ENCODE measurements at regions not wholly inside any gene's neighbourhood (a gene's known extent, or its start where the extent isn't known, plus 50 kb on each side); places are given as distances from the start of the nearest gene placed in this dataset.

GRCh38 chr15:98363955-98364354 is 284.4 kb upstream of the IGF1R start:
- H3K36me3 Mint-ChIP-seq = no peaks in the 10 kb centered on the region
- no peaks in the 10 kb centered on the region for H3K27me3 Mint-ChIP-seq
- no peaks in the 10 kb centered on the region for H3K4me1 Mint-ChIP-seq
- no peak overlapping the region for H3K4me3 Mint-ChIP-seq
- no peak overlapping the region for H3K27ac Mint-ChIP-seq
- peak; percentile 39 for ATAC-seq
- H3K9me3 Mint-ChIP-seq = no peaks in the 10 kb centered on the region

- Mint-ChIP-seq H3K27ac (no peak overlapping the region), H3K9me3 (no peaks in the 10 kb centered on the region), H3K27me3 (no peaks in the 10 kb centered on the region), H3K4me1 (no peaks in the 10 kb centered on the region), H3K36me3 (no peaks in the 10 kb centered on the region), H3K4me3 (no peak overlapping the region)
- ATAC-seq = no peak
Measured at GRCh38 chr15:98369081-98369716, 279.1 kb upstream of the IGF1R start.

- no peaks in the 10 kb centered on the region for H3K4me1 Mint-ChIP-seq
- peaks cover 24% of the 10 kb centered on the region for H3K9me3 Mint-ChIP-seq
Measured at GRCh38 chr15:98375513-98376340, 272.6 kb upstream of the IGF1R start.

DNA sequence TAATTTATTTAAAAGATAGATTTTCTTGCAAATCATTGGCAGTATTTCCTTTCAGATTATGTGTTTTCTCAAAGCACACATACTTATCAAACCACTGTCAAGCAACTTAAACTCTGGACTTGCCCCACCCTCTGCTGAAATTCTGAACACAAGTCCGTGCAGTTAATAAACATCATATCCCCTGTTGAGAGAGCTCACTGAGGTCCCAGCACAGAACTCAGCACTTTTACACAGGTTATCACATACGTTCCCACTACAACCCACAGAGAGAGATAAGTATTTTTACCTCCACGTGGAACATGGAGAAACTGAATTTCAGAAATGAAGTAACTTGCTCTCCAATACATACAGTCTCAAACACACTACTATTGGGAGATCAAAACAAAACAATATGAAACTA is 267.6 kb upstream of the IGF1R start:
- no peaks in the 10 kb centered on the region for H3K4me1 Mint-ChIP-seq
- ATAC-seq = no peak
- H3K9me3 Mint-ChIP-seq = peaks cover 35% of the 10 kb centered on the region
- no peak overlapping the region for H3K27ac Mint-ChIP-seq
- H3K36me3 Mint-ChIP-seq = no peaks in the 10 kb centered on the region
- H3K4me3 Mint-ChIP-seq = no peak overlapping the region
- no peaks in the 10 kb centered on the region for H3K27me3 Mint-ChIP-seq

More at GRCh38 chr15:98375513-98376340, 272.6 kb upstream of the IGF1R start:
- Mint-ChIP-seq H3K36me3 (no peaks in the 10 kb centered on the region), H3K4me3 (no peak overlapping the region), H3K27me3 (no peaks in the 10 kb centered on the region), H3K27ac (no peak overlapping the region)
- no peak for ATAC-seq

GRCh38 chr15:98381446-98381845 is 266.9 kb upstream of the IGF1R start:
- H3K4me3 Mint-ChIP-seq = no peak overlapping the region
- H3K27ac Mint-ChIP-seq = no peak overlapping the region
- H3K27me3 Mint-ChIP-seq = no peaks in the 10 kb centered on the region
- no peaks in the 10 kb centered on the region for H3K36me3 Mint-ChIP-seq
- no peak for ATAC-seq
- no peaks in the 10 kb centered on the region for H3K4me1 Mint-ChIP-seq
- peaks cover 35% of the 10 kb centered on the region for H3K9me3 Mint-ChIP-seq

DNA sequence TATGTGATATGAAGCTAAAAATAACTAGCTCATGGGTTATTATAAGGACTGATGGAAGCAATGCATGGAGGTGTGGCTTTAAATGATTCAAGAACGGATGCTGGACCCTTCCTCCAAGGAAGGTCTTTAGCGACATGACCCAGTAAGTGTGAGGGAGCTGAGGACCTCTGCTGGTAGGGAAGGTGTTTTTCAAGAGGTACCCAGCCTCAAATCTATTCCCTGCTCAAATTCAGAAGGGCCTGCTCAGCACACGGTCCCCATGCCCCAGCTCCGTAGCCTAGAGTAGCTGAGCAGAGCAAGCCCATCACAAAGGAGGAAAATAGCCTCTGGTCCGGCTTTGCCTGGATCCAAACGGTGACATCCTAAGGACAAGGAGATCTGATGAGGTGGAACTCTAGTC is 266.2 kb upstream of the IGF1R start:
- H3K27me3 Mint-ChIP-seq = no peaks in the 10 kb centered on the region
- peaks cover 35% of the 10 kb centered on the region for H3K9me3 Mint-ChIP-seq
- H3K27ac Mint-ChIP-seq = no peak overlapping the region
- no peaks in the 10 kb centered on the region for H3K36me3 Mint-ChIP-seq
- H3K4me1 Mint-ChIP-seq = no peaks in the 10 kb centered on the region
- H3K4me3 Mint-ChIP-seq = no peak overlapping the region
- no peak for ATAC-seq

DNA sequence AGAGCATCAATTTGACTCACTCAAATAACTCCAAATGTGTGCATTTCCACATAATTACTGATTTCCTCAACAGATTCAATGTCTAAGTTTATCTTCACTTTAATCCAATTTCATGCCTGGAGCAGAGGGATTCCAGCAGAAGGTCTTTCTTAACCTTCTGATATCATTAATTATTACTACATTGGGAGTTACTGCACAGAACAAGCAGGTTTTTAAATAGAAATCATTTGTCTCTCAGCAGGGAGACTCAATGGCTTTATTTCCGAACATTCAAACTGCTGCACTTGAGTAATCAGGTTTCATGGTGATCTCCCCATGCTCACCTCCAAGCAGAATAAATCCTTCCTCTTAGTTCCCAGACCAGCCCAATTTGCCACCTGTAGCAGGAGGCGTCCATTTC is 264.8 kb upstream of the IGF1R start:
- no peak overlapping the region for H3K27ac Mint-ChIP-seq
- peaks cover 27% of the 10 kb centered on the region for H3K9me3 Mint-ChIP-seq
- no peaks in the 10 kb centered on the region for H3K4me1 Mint-ChIP-seq
- no peak for ATAC-seq
- H3K27me3 Mint-ChIP-seq = no peaks in the 10 kb centered on the region
- H3K4me3 Mint-ChIP-seq = no peak overlapping the region
- H3K36me3 Mint-ChIP-seq = no peaks in the 10 kb centered on the region

GRCh38 chr15:98384328-98385029 is 263.9 kb upstream of the IGF1R start:
- no peaks in the 10 kb centered on the region for H3K4me1 Mint-ChIP-seq
- H3K9me3 Mint-ChIP-seq = peaks cover 18% of the 10 kb centered on the region
- no peak for ATAC-seq
- H3K4me3 Mint-ChIP-seq = no peak overlapping the region
- no peak overlapping the region for H3K27ac Mint-ChIP-seq
- H3K27me3 Mint-ChIP-seq = no peaks in the 10 kb centered on the region
- no peaks in the 10 kb centered on the region for H3K36me3 Mint-ChIP-seq

DNA sequence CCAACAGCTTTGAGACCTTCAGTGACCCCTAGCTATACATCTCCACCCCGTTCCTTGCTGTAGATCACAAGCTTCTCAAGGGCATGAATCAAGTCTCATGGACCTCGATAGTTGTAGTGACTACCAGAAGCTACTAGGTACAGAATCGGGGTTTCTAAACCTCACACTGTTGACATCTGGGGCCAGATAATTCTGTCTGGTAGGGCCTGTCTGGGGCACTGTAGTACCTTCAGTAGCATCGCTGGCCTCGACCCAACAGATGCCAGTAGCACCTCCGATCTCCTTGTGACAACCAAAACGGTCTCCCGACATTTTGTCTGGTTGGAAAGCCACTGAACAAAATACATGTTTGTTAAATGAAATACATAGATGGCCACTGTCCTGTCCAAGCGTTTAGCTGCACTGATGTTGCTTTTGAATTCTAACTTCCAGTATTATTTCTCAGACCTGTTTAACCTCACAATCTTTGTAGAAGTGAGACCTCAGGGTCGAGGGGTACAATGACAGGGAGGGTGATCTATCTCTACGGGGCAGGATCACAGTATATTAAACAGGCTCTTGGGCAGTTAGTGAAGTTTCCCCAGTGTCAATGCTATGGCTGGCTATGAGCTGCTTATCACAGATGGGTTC is 262.5 kb upstream of the IGF1R start:
- no peak overlapping the region for H3K4me3 Mint-ChIP-seq
- no peak overlapping the region for H3K27ac Mint-ChIP-seq
- H3K9me3 Mint-ChIP-seq = peaks cover 10% of the 10 kb centered on the region
- no peak for ATAC-seq
- H3K4me1 Mint-ChIP-seq = no peaks in the 10 kb centered on the region
- no peaks in the 10 kb centered on the region for H3K27me3 Mint-ChIP-seq
- H3K36me3 Mint-ChIP-seq = no peaks in the 10 kb centered on the region

GRCh38 chr15:98386561-98386960 is 261.8 kb upstream of the IGF1R start:
- no peak overlapping the region for H3K27ac Mint-ChIP-seq
- no peaks in the 10 kb centered on the region for H3K27me3 Mint-ChIP-seq
- peaks cover 5% of the 10 kb centered on the region for H3K9me3 Mint-ChIP-seq
- H3K4me1 Mint-ChIP-seq = no peaks in the 10 kb centered on the region
- no peak overlapping the region for H3K4me3 Mint-ChIP-seq
- no peaks in the 10 kb centered on the region for H3K36me3 Mint-ChIP-seq
- ATAC-seq = no peak

- no peaks in the 10 kb centered on the region for H3K4me1 Mint-ChIP-seq
- no peak for ATAC-seq
- no peaks in the 10 kb centered on the region for H3K36me3 Mint-ChIP-seq
- no peaks in the 10 kb centered on the region for H3K27me3 Mint-ChIP-seq
- H3K9me3 Mint-ChIP-seq = peaks cover 3% of the 10 kb centered on the region
- H3K27ac Mint-ChIP-seq = no peak overlapping the region
- H3K4me3 Mint-ChIP-seq = no peak overlapping the region
Measured at GRCh38 chr15:98387866-98388265, 260.5 kb upstream of the IGF1R start.

DNA sequence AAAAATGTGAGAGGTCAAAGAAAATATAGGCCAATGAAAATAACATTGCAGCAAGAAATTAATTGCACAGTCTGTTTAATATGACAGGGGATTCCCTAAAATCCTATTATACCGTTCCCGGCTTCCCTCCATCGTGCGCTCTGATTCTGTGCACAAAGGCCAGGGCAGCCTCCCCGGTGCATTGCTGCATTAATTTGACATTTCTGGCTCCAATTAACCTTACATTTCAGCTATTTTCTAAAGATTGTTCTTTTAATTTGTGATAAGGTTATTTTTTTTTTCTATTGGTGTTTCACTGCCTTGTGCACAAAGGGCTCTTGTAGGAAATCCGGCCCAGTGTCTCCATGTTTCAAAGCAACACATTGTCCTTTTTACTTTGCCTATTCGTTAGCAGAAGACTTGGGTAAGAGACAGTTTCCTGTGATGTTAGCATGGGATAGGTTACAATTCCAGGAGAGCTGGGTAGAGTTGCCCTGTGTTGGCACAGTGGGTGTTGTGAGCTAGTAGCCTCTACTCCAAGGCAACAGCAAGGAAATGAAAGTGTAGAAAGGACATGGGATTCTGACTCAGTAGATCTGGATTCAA is 257.3 kb upstream of the IGF1R start:
- Mint-ChIP-seq H3K36me3 (no peaks in the 10 kb centered on the region), H3K9me3 (no peaks in the 10 kb centered on the region), H3K4me3 (no peak overlapping the region), H3K27ac (no peak overlapping the region), H3K4me1 (no peaks in the 10 kb centered on the region), H3K27me3 (no peaks in the 10 kb centered on the region)
- ATAC-seq = no peak

GRCh38 chr15:98391568-98391967 is 256.8 kb upstream of the IGF1R start:
- no peak for ATAC-seq
- no peaks in the 10 kb centered on the region for H3K4me1 Mint-ChIP-seq
- H3K27ac Mint-ChIP-seq = no peak overlapping the region
- no peaks in the 10 kb centered on the region for H3K36me3 Mint-ChIP-seq
- no peaks in the 10 kb centered on the region for H3K27me3 Mint-ChIP-seq
- H3K9me3 Mint-ChIP-seq = no peaks in the 10 kb centered on the region
- H3K4me3 Mint-ChIP-seq = no peak overlapping the region

GRCh38 chr15:98393471-98393870 is 254.9 kb upstream of the IGF1R start:
- no peak for ATAC-seq
- H3K4me1 Mint-ChIP-seq = no peaks in the 10 kb centered on the region
- H3K27ac Mint-ChIP-seq = no peak overlapping the region
- no peak overlapping the region for H3K4me3 Mint-ChIP-seq
- no peaks in the 10 kb centered on the region for H3K9me3 Mint-ChIP-seq
- H3K27me3 Mint-ChIP-seq = no peaks in the 10 kb centered on the region
- H3K36me3 Mint-ChIP-seq = no peaks in the 10 kb centered on the region

DNA sequence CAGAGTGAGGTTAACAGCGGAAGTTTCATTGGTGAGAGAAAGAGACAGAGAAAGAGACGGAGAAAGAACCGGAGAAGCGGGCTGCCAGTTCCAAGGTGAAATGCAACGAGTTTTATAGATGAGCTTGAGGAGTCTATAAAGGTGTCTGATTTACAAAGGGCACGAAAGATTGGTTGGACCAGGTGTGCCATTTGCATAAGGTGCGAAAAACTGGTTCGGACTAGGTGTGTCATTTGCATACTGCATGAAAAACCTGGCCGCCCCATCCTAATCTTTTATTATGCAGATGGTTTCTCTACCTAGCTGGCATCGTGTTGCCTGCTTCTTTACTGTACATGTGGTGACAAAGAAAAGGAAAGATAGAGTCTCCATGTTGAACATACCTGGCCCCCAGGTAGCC is 253.8 kb upstream of the IGF1R start:
- Mint-ChIP-seq H3K4me3 (no peak overlapping the region), H3K27me3 (no peaks in the 10 kb centered on the region), H3K9me3 (no peaks in the 10 kb centered on the region), H3K27ac (no peak overlapping the region), H3K36me3 (no peaks in the 10 kb centered on the region), H3K4me1 (no peaks in the 10 kb centered on the region)
- ATAC-seq = no peak

Data from stimulated activated memory B cell treated with anti-CD40 and anti-IgM and Interleukin-4, amounts not matched to agents 10 μg/mL and 1 μg/mL and 100 μg/mL, for 72 hours (primary cell).